ENCODE measurements at regions not wholly inside any gene's neighbourhood (a gene's known extent, or its start where the extent isn't known, plus 50 kb on each side); places are given as distances from the start of the nearest gene placed in this dataset. TPM values are rescaled to one million over a fixed set of nuclear protein-coding genes. Genes with fewer than 3 reads are reported as not detected.
"Not testable (repeated sequence)": the region's sequence is repeated elsewhere in the genome, so short reads cannot be mapped to it uniquely, and the experiment has no call there.

DNA sequence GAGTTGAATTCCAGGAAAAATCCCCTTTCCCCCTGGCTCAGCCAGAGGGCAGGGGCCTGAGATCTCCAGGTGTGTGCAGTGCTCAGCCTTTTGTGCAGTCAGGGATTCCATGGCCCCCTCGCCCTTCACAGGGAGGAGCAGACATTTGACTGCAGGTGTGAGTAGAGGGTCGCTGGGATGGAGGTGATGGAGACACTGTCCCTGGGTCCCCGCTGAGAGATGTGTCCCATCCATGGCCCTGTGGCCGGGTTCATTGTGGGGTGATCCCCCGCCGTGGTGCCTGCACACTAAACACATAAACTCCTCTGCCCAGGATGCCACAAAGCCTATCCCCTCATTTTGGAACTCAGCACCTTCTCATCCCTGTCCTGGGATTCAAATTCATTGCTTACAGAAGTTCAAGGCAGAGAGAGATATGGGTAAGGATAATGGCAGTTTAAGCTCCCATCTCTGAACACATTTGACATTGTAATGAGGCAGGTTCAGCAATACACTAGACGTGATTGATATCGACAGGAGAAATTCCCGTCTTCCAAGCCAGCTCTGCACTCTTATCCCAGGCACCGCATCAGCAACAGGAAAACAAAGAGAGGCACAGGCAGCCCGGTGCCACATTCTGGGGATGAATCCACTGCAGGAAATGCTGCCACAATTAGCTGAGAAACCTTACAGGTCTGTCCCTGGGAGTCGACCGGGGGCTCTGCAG is 55.3 kb upstream of the SFSWAP start:
- not testable (repeated sequence) for H3K4me3 ChIP-seq (ENCODE audit: low read depth, low read length); H3K27ac ChIP-seq (ENCODE audit: low read depth); H3K4me1 ChIP-seq (ENCODE audit: insufficient read depth); H3K36me3 ChIP-seq (ENCODE audit: insufficient read depth); DNase-seq (ENCODE audit: extremely low spot score)
- WGBS = 76% methylated on average over 9 of the region's 13 CpGs

DNA sequence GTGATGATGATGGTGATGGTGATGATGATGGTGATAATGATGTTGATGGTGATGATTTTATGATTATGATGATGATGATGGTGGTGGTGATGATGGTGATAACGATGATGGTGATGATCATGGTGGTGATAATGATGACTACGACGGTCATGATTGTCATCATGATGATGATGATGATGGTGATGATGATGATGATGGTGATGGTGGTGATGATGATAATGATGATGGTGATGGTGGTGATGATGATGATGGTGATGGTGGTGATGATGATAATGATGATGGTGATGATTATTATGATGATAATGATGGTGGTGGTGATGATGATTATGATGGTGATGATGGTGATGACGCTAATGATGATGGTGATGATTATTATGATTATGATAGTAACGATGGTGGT is 54.1 kb upstream of the SFSWAP start:
- H3K36me3 ChIP-seq (ENCODE audit: insufficient read depth); DNase-seq (ENCODE audit: extremely low spot score): not testable (repeated sequence)
- WGBS = 92% methylated on average over 5 of the region's 5 CpGs

DNA sequence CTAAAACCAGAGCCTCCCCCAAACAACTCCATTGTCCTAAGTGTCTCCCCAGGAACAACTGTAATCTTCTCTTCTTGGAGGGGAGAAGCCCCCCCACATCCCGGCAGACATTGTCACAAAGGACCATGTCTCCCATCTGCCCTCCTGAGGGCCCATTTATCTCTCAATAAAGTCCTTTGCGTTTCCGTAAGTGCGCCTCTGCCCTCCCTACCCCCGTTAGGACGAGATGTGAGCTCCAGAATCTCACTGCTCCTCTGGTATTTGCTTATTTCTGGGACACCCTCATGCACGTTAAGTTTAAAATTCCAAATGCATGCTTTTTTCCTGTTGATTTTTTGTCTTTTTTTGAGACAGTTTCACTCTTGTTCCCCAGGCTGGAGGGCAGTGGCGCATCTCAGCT is 52.3 kb upstream of the SFSWAP start:
- H3K27ac ChIP-seq (ENCODE audit: low read depth); H3K4me3 ChIP-seq (ENCODE audit: low read depth, low read length); H3K4me1 ChIP-seq (ENCODE audit: insufficient read depth); H3K36me3 ChIP-seq (ENCODE audit: insufficient read depth); DNase-seq (ENCODE audit: extremely low spot score): not testable (repeated sequence)
- 74% methylated on average over 6 of the region's 8 CpGs for WGBS

More for the DNA sequence above, 54.1 kb upstream of the SFSWAP start:
- not testable (repeated sequence) for H3K4me3 ChIP-seq (ENCODE audit: low read depth, low read length); H3K4me1 ChIP-seq (ENCODE audit: insufficient read depth); H3K27ac ChIP-seq (ENCODE audit: low read depth)

DNA sequence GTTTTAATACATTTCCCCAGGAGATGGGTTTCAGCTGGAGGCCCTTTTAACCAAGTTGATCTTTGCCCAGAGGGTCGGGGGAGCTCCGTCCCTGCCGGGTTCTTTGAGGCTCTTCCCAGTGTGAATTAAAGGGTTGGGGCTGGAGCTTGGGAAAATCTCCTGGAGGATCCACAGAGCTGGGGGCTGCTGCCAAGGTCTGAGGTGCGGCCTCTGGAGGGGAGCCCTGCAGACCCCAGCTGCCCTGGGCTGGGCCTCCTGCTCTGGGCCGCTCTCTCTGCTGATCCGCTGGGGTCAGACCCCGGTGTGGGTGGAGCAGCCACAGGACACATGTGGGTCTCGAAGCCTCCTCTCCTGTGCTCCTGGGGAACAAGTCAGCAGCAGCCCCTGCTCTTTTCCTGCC is 51.4 kb upstream of the SFSWAP start:
- not testable (repeated sequence) for H3K36me3 ChIP-seq (ENCODE audit: insufficient read depth); DNase-seq (ENCODE audit: extremely low spot score); H3K4me1 ChIP-seq (ENCODE audit: insufficient read depth); H3K4me3 ChIP-seq (ENCODE audit: low read depth, low read length); H3K27ac ChIP-seq (ENCODE audit: low read depth)
- WGBS = 58% methylated on average over 7 of the region's 8 CpGs

DNA sequence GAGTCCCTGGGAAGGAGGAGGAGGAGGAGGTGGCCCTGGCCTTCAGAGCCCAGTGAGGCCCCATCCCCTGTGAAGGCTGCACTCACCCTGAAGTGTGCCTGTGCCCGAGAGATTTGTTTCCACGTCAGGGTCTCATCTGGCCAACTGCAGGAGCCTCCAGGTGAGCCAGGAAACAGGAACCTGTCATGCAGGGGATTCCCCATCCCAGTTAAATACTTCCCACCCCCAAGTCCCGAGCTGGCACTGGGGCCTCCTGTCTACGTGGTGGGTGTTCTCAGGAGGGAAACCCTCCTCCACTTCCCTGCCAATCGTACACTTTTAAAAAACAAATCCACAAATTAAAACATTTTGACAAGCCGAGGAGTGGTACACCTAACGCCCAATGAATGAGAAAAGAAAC is 50.9 kb upstream of the SFSWAP start:
- DNase-seq (ENCODE audit: extremely low spot score); H3K27ac ChIP-seq (ENCODE audit: low read depth): not testable (repeated sequence)
- 76% methylated on average over 7 of the region's 7 CpGs for whole genome bisulfite sequencing

DNA sequence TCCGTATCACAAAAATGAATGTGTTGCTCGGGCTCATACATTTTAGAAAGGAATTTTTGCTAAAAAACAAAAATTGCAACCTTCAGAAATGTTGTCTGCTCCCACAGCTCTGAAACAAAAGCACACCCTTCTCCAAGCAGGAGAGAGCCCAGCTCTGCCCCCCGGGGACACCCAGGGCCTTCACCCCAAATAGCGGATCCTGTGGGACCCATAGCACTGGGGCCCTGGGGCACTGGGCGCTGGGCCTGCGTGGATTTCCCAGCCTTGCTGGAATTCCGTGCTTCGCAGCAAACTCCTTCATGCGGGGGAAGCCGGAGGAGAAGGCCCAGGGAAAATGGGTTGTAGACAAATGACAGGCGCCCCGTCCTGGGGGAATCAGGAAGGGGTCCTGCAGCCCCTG is 50.5 kb upstream of the SFSWAP start:
- WGBS = 91% methylated on average over 10 of the region's 12 CpGs

More for the DNA sequence above, 50.9 kb upstream of the SFSWAP start:
- H3K36me3 ChIP-seq (ENCODE audit: insufficient read depth); H3K4me1 ChIP-seq (ENCODE audit: insufficient read depth); H3K4me3 ChIP-seq (ENCODE audit: low read depth, low read length): not testable (repeated sequence)

More for the DNA sequence above, 50.5 kb upstream of the SFSWAP start:
- H3K27ac ChIP-seq (ENCODE audit: low read depth); H3K4me3 ChIP-seq (ENCODE audit: low read depth, low read length); H3K36me3 ChIP-seq (ENCODE audit: insufficient read depth); DNase-seq (ENCODE audit: extremely low spot score); H3K4me1 ChIP-seq (ENCODE audit: insufficient read depth): not testable (repeated sequence)

Small RNAs in the stretch of these regions (small RNA-seq; reads per million reads assigned to genes)
- not detected for gene AC140063.1
- gene RNA5SP376 = not detected
